DND-41 (cell line): ENCODE measurements at regions not wholly inside any gene's neighbourhood (a gene's known extent, or its start where the extent isn't known, plus 50 kb on each side); places are given as distances from the start of the nearest gene placed in this dataset.

Experiments used
- EZH2 ChIP-seq: IDR thresholded peaks from 3 replicates; pipeline ENCODE4 v1.6.1; 2012; ENCODE audit warnings: borderline replicate concordance, low read depth, mild to moderate bottlenecking, moderate library complexity, low read length, inconsistent platforms; ENCODE audit not compliant: severe bottlenecking
- TF ChIP-seq, protein P1 (sequence below): IDR thresholded peaks from 2 replicates; pipeline ENCODE4 v1.5.1; 2012; ENCODE audit warnings: borderline replicate concordance, low read length, moderate library complexity, mild to moderate bottlenecking; ENCODE audit not compliant: poor library complexity, severe bottlenecking; ENCODE audit errors: extremely low read depth

- no peak for TF ChIP-seq EZH2
- TF ChIP-seq, protein P1, sequence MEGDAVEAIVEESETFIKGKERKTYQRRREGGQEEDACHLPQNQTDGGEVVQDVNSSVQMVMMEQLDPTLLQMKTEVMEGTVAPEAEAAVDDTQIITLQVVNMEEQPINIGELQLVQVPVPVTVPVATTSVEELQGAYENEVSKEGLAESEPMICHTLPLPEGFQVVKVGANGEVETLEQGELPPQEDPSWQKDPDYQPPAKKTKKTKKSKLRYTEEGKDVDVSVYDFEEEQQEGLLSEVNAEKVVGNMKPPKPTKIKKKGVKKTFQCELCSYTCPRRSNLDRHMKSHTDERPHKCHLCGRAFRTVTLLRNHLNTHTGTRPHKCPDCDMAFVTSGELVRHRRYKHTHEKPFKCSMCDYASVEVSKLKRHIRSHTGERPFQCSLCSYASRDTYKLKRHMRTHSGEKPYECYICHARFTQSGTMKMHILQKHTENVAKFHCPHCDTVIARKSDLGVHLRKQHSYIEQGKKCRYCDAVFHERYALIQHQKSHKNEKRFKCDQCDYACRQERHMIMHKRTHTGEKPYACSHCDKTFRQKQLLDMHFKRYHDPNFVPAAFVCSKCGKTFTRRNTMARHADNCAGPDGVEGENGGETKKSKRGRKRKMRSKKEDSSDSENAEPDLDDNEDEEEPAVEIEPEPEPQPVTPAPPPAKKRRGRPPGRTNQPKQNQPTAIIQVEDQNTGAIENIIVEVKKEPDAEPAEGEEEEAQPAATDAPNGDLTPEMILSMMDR: no peak
Measured at GRCh38 chr10:120671491-120671890, 179.7 kb upstream of the WDR11 start.
